Right atrium auricular region (tissue), 2 donors: ENCODE measurements at regions not wholly inside any gene's neighbourhood (a gene's known extent, or its start where the extent isn't known, plus 50 kb on each side); places are given as distances from the start of the nearest gene placed in this dataset.
"Not testable (repeated sequence)": the region's sequence is repeated elsewhere in the genome, so short reads cannot be mapped to it uniquely, and the experiment has no call there.

Source experiments
- DNase-seq: peaks from one replicate; pipeline ENCODE4 v3.0.0-alpha.2; 2019; ENCODE audit warnings: low spot score
- H3K27ac ChIP-seq, 2 donors: fragments of 200-600 bp; sonication (generic); 1 replicate in 1 of 2; 2 replicates in 1 of 2; pipeline ENCODE4 v1.5.1; 2016 to 2019
- H3K27me3 ChIP-seq, 2 donors: fragments of 200-600 bp; sonication (generic); one replicate each; pipeline versions ENCODE4 v1.5.1 to v1.6.0; 2017 to 2019
- H3K36me3 ChIP-seq: fragments of 200-600 bp; sonication (generic); one replicate; pipeline ENCODE4 v1.5.1; 2016
- H3K4me1 ChIP-seq, 2 donors: fragments of 200-600 bp; sonication (generic); one replicate each; pipeline versions ENCODE4 v1.5.1 to v1.6.0; 2017 to 2019
- H3K4me3 ChIP-seq, 2 donors: fragments of 200-600 bp; sonication (generic); 1 replicate in 1 of 2; 2 replicates in 1 of 2; pipeline ENCODE4 v1.5.1; 2017 to 2019; ENCODE audit warnings: mild to moderate bottlenecking in 1 of 2, moderate library complexity in 1 of 2
- H3K9me3 ChIP-seq, 2 donors: fragments of 200-600 bp; sonication (generic); one replicate each; pipeline ENCODE4 v1.5.1; 2019
- TF ChIP-seq, protein P1 (sequence below), 2 donors: fragments of 200-600 bp; sonication (generic); IDR thresholded peaks; one replicate each; pipeline ENCODE4 v1.5.1; 2019; ENCODE audit warnings: antibody characterized with exemption in 2 of 2

DNA sequence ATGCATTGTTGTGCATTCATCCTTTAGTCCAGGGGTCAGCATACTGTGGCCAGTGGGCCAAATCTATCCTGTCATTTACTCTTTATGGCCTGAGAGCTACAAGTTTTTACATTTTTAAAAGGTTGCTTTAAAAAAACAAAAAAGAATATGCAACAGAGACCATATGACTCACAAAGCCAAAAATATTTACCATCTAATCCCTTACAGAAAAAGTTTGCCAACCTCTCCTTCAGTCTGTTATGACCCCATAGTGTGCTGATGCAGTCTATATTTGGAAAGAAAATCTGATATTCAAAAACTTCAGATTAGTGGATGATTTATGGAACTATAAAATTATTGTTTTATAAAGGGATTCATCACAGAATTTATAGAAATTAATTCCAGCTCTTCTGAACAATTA, 237.5 kb upstream of the IL12A start:
- H3K4me3 ChIP-seq = no peak overlapping the region
- DNase-seq = no peak
- TF ChIP-seq, protein P1, sequence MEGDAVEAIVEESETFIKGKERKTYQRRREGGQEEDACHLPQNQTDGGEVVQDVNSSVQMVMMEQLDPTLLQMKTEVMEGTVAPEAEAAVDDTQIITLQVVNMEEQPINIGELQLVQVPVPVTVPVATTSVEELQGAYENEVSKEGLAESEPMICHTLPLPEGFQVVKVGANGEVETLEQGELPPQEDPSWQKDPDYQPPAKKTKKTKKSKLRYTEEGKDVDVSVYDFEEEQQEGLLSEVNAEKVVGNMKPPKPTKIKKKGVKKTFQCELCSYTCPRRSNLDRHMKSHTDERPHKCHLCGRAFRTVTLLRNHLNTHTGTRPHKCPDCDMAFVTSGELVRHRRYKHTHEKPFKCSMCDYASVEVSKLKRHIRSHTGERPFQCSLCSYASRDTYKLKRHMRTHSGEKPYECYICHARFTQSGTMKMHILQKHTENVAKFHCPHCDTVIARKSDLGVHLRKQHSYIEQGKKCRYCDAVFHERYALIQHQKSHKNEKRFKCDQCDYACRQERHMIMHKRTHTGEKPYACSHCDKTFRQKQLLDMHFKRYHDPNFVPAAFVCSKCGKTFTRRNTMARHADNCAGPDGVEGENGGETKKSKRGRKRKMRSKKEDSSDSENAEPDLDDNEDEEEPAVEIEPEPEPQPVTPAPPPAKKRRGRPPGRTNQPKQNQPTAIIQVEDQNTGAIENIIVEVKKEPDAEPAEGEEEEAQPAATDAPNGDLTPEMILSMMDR (IDR thresholded peaks at IDR 0.05) = no peak
- H3K27ac ChIP-seq = no peak overlapping the region
- no peaks in the 10 kb centered on the region for H3K27me3 ChIP-seq
- no peaks in the 10 kb centered on the region for H3K36me3 ChIP-seq
- no peaks in the 10 kb centered on the region for H3K4me1 ChIP-seq
- peaks cover 0 to 4% of the 10 kb centered on the region in 2 donors for H3K9me3 ChIP-seq

DNA sequence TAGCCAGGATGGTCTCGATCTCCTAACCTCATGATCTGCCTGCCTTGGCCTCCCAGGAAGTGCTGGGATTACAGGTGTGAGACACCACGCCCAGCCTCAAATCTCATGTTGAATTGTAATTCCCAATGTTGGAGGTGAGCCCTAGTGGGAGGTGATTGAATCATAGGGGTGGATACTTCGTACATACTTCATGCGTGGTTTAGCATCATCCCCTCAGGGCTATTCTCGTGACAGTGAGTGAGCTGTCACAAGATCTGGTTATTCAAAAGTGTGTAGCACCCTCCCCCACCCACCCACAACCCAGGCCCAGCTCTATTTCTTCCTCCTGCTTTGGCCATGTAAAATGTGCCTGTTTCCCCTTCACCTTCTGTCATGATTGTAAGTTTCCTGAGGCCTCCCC, 236.9 kb upstream of the IL12A start:
- Histone ChIP-seq H3K9me3 (peaks cover 0 to 4% of the 10 kb centered on the region in 2 donors), H3K27ac (no peak overlapping the region)
- TF ChIP-seq, protein P1 (IDR thresholded peaks at IDR 0.05) = no peak

DNA sequence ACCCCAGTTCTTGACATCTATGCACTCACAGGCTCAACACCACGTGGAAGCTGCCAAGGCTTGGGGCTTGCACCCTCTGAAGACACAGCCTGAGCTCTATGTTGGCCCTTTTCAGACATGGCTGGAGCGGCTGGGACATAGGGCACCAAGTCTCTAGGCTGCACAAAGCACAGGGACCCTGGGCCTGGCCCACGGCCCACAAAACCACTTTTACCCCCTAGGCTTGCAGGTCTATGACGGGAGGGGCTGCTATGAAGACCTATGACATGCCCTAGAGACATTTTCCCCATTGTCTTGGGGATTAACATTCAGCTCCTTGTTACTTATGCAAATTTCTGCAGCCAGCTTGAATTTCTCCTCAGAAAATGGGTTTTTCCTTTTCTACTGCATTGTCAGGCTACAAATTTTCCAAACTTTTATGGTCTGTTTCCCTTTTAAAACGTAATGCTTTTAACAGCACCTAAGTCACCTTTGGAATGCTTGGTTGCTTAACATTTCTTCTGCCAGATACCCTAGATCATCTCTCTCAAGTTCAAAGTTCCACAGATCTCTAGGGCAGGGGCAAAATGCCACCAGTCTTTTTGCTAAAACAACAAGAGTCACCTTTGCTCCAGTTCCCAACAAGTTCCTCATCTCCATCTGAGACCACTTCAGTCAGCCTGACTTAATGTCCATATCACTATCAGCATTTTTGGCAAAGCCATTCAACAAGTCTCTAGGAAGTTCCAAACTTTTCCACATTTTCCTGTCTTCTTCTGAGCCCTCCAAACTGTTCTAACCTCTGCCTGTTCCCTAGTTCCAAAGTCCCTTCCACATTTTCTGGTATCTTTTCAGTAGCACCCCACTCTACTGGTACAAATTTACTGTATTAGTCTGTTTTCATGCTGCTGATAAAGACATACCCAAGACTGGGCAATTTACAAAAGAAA, 232.1 kb upstream of the IL12A start:
- H3K9me3 ChIP-seq, H3K36me3 ChIP-seq, H3K4me3 ChIP-seq, DNase-seq, H3K27ac ChIP-seq, H3K27me3 ChIP-seq: not testable (repeated sequence)
- H3K4me1 ChIP-seq = peaks cover 0 to 16% of the 10 kb centered on the region in 2 donors

More for the DNA sequence above, 236.9 kb upstream of the IL12A start:
- H3K4me3 ChIP-seq = no peak overlapping the region
- H3K4me1 ChIP-seq = no peaks in the 10 kb centered on the region
- no peaks in the 10 kb centered on the region for H3K27me3 ChIP-seq
- no peak for DNase-seq
- H3K36me3 ChIP-seq = no peaks in the 10 kb centered on the region

DNA sequence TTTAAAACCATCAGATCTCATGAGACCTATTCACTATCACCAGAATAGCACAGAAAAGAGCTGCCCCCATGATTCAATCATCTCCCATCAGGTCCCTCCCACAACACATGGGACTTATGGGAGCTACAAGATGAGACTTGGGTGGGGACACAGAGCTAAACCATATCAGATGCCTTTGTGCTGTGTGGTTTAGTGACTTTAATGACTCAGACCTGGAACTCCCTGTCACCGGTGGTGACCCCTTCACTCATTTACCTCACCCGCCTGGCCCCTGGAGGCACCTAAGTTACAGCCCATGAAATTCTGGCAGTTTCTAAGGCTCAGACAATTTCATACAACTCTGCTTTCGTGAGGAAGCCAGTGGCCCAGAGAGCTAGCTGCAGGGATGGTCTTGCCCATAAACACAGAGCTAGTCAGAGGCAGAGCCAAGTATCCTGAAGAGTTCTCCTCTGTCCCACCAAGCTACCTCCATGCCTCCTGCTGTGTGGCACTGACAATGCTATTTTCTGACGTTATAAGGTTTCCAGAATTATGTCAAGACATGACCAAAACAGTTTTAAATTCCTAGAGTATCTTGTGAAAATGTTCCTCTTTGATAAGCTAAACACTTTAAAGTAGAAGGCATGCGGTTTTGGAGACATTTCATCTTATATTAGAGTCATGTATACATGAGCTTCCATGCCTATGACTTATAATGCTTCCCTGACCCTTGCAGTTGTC, 231.1 kb upstream of the IL12A start:
- no peak for DNase-seq
- Histone ChIP-seq H3K9me3 (peaks cover 0 to 4% of the 10 kb centered on the region in 2 donors), H3K4me3 (no peak overlapping the region), H3K36me3 (no peaks in the 10 kb centered on the region), H3K27ac (no peak overlapping the region), H3K4me1 (peaks cover 0 to 26% of the 10 kb centered on the region in 2 donors), H3K27me3 (no peaks in the 10 kb centered on the region)
- TF ChIP-seq, protein P1 (IDR thresholded peaks at IDR 0.05) = no peak

DNA sequence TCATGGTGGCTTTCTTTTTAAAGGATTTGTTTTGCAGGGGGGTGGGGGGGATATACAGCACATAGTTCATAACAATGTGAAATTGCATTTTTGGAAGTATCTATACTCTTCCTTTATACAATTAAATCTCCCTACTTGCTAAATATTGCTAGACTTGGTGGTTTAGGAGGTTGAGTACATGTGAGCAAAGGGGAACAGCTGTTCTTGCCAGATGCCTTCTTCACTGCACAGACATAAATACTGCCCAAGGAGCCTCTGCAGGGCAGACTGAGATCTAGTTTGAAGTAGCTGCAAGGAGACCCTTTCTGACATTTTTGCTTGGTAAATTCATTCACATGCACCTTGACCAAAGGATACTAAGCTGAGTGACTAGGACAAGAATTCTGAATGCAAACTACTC, 228.6 kb upstream of the IL12A start:
- Histone ChIP-seq H3K27ac (peak overlapping the region in 1 of 2 donors; percentile 98), H3K9me3 (peaks cover 0 to 4% of the 10 kb centered on the region in 2 donors), H3K4me1 (peaks cover 0 to 30% of the 10 kb centered on the region in 2 donors), H3K36me3 (no peaks in the 10 kb centered on the region), H3K27me3 (no peaks in the 10 kb centered on the region), H3K4me3 (no peak overlapping the region)
- TF ChIP-seq, protein P1 (IDR thresholded peaks at IDR 0.05) = no peak
- DNase-seq = no peak

DNA sequence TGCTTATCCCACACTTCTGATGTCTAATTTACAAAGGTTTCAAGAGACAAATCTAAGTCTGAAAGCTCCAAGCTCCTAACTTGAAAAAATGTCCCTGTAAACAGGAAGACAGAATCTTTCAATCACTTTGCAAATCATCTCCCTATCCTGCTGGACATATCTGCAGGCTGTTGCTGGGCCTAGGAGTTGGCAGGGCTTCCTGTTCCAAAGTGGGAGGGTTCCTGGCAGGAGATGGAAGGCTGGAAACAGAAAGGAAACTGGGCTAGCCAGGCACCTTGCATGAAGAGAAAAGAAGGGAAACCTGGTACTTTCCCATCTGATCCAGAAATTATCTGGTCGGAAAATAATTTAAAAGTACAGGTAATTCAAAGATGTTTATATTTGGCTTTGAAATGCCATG, 227.3 kb upstream of the IL12A start:
- TF ChIP-seq, protein P1 (IDR thresholded peaks at IDR 0.05) = no peak
- no peaks in the 10 kb centered on the region for H3K9me3 ChIP-seq
- no peaks in the 10 kb centered on the region for H3K36me3 ChIP-seq
- DNase-seq = no peak
- H3K4me1 ChIP-seq = peaks cover 0 to 39% of the 10 kb centered on the region in 2 donors
- no peak overlapping the region for H3K4me3 ChIP-seq
- no peaks in the 10 kb centered on the region for H3K27me3 ChIP-seq
- H3K27ac ChIP-seq = peak overlapping the region; percentile 97 to 98
